HS-27A (cell line): ENCODE measurements at regions not wholly inside any gene's neighbourhood (a gene's known extent, or its start where the extent isn't known, plus 50 kb on each side); places are given as distances from the start of the nearest gene placed in this dataset.
"Not testable (repeated sequence)": the region's sequence is repeated elsewhere in the genome, so short reads cannot be mapped to it uniquely, and the experiment has no call there.

Source experiments
- DNase-seq: peaks from one replicate; pipeline ENCODE4 v3.0.0-alpha.2; 2012; ENCODE audit warnings: low read depth, missing footprints

DNA sequence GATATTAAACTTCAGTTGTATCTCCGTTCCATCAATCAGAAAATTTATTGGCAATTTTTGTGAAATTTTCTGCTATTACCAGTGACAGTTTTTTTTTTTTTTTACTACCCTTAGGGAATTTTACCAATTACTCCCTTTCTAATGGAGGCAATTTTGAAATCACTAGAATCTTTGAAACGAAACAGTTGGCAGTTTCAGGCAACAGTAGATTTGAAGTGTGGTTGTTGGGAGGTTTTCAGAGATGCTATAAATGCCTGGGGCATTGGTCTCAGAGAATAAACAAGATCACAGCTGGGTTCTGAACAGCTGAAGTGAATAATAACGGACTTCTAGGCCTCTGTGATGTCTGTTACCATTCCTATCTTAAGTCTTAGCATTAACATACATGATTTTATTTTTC lies 535.9 kb upstream of the POT1 start:
- DNase-seq: no peak

DNA sequence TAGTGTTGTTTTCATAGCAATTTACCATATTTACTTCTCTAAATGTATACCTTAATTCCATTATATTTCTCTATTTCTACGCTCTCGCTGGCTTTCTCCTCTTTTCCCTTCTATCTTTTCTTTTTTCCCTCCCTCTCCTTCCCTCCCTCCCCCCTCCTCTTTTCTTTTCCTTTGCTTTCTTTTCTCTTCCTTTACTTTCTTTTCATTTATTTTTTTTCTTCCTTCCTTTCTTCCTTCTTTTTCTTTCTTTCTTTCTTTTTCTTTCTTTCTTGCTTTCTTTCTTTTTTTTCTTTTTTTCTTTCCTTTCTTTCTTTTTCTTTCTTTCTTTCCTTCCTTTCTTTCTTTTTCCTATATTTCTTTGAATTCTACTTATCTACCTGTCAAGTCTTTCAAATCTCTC lies 533.0 kb upstream of the POT1 start:
- no peak for DNase-seq

DNA sequence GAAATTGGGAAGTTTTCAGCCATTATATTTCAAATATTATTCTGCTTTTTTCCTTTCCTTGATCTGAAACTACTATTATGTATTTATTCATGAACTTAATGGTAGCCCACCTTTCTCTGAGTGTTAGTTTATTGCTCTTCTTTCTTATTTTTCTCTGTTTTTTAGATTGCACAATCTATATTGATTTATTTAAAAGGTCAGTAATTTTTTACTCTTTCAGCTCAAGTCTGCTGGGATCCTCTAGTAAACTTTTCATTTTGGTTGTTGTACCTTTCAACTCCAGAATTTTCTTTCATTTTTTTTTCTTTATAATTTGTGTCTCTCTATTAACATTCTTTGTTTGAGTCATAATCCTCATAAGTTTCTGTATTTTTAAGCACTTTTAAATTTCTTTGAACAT lies 529.4 kb upstream of the POT1 start:
- DNase-seq: no peak

DNA sequence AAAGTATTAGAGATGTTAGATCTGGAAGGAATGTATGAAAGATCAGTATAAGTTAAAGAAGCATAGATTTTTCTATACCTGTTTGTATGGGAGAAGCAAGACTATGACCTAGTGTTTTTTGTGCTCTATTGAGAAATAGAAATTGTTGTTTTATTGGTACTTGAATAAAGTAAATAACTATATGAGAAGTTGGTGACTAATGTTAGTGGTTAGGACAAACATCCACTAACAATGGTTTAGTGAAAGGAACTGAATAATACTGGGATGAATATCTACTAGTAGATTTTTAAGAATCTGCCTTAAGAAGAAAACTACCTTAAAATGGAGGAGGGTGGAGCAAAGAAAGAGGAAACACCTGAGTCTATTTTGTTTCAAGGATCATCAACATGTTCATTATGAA lies 521.1 kb upstream of the POT1 start:
- no peak for DNase-seq

DNA sequence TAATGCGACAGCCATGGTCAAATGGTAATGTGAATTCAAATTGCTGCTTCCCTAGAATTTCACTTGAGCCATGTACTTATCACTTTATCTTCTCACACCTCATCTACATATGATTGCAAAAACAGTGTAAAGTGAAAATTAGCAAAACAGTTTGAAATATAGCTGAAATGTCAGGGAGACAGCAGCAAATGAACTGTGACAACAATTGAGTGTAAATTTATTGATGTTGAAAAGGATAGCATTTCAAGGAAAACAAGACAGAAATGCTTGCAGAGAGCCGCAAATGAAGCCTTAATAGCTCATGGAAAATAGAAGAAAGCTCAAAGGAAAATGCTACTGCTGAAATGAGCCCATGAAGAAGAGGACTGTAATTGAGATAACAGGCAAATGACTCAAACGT lies 516.2 kb upstream of the POT1 start:
- no peak for DNase-seq

DNA sequence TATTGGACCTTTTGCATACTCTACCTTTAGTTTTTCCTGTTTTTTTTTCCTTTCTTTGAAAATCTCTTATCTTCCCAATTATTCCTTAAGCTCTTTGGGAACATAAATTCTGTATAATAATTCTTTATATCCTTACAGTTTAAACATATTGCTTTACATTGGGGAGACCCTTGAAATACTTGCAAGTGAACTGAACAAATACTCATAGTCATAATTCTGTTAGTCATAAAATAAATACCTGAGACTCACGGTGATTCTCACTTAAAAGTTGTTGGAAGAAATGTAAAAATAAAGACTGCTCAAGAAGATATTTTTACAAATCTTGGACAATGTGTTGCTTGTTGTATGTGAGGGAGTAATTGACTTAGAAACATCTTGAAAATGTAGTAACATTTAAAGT lies 515.2 kb upstream of the POT1 start:
- no peak for DNase-seq

DNA sequence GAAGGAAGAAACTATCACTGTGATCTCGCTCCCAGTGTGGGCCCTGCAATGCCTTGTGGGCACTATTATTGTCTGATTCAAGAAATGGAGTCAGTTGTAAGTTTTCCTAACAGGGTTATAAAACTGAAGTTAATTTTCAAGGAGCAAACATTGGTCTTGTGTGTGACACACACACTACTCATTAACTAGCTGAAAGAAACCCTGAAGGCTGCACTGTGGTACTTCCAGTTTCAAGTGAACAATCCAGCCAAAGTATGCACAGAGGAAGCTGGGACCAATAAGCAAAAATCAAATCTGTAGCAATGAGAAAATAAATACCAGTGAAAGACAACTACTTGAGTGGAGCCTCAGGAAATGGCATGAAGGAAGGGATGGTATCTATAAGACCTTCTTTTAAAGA lies 506.6 kb upstream of the POT1 start:
- DNase-seq: no peak

DNA sequence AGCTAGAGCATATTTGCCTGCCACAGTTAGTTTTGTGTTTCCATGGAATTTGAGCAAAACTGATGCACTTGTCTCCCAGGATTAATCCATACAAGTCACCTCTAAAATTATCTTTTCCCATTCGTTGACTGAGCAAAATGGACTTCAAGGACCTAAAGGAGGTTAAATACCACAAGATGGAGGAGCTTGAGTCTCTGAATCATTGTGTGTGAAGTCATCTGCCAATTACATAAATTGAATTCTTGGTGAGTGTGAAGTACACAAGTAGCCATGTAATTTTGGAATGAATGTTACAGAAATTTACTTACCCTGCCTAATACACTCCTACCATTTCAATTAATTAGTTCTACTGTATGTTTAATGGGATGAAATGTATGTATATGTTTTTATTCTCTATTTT lies 501.7 kb upstream of the POT1 start:
- no peak for DNase-seq

DNA sequence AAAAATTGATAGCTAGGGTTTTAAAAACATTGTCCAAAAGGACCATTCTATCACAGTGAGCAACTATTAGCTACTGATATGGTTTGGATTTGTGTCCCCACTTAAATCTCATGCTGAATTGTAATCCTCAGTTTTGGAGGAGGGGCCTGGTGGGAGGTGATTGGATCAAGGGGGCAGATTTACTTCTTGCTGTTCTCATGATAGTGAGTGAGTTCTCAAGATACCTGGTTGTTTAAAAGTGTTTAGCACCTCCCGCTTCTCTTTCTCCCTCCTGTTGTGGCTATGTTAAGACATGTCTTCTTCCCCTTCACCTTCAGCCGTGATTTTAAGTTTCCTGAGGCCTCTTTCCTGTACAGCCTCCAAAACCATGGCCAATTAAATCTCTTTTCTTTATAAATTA lies 500.4 kb upstream of the POT1 start:
- DNase-seq: no peak

DNA sequence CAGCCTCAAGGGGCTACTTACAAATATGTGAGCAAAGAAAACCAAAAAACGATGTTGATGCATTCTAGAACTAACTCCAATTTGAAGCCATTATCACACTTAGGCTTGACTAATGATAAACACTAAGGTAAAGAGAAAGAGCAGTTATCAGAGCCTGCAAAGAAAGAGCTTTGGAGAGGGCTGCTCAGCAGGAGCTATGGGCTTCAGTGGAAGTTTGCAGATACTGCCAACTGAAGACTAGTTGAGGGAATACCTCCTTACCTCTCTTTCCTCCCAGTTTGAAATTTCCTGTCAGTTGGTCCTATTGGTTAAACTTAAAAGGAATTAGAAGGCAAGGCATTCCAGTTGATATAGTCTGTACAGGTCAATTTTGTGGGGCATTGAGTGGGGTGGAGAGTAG lies 498.1 kb upstream of the POT1 start:
- no peak for DNase-seq

DNA sequence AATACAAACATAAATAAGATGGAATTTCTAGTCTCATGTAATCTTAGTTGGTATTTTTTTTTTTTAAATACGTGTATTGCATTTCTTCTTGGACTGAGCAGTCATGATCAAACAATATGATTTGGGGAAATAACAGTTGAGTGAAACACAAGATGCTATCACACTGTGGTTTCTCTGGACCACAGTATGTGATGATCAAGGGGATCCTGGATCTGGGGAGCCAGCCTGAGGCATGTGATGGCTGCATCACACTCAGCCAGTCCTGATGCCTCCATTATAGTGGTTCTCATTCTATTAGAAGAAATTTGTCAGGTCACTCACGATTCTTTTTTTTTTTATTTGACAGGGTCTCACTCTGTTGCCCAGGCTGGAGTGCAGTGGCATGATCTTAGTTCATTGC lies 495.9 kb upstream of the POT1 start:
- DNase-seq: no peak

DNA sequence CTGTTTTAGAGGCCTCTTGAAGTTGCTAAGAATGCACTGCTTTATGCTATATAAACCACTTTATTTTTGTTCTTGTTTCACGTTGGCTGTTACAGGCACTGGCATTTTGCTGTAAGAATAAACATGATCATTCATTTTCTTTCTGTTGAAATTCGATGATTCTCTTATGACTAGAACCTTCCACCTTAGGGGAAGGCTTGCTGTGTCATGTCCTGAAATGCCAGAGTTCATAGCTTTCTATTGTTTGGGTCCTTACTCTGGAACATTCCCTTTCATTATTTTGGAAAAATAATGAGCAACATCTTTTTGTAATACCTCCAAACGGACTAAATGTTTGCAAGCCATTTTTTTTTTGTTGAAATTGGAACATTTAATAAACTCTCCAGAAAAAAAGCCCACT lies 495.1 kb upstream of the POT1 start:
- no peak for DNase-seq

DNA sequence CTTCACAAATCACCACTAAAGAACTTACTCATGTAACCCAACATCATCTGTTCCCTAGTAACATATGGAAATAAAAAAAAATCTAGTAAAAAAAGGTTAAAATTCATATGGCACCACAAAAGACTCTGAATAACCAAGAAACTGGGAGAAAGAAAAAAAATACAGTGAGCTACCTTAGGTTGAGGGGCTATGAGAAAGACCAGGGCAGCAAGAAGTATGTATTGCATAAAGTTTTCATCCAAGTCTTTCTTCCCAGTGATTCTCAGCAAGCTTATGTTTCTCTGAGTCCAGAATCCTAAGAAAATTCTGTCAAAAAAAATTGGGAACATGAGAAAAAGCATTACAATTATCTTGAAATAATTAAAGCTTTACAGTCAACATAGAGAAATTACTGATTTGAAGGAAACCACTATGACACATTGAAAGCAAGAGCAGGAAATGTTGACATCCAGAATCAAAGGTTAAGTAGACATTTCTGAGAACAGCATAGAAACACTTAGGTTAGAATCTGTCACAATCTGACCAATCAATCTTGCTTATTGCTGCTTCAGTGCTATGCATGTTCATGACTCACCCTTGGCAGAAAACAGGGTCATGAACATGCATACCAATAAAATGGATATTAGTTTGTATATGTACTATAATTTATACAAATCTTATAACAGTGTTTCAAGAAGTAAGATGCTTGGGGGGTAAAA lies 494.0 kb upstream of the POT1 start:
- no peak for DNase-seq

DNA sequence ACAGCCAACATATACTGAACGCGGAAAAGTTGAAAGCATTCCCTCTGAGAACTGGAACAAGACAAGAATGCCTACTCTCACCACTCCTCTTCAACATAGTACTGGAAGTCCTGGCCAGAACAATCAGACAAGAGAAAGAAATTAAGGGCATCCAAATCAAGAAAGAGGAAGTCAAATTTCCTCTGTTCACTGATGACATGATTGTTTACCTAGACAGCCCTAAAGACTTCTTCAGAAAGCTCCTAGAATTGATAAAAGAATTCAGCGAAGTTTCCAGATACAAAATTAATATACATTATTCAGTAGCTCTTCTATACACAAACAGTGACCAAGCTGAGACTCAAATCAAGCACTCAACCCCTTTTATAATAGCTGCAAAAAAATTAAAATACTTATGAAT lies 491.8 kb upstream of the POT1 start:
- DNase-seq: not testable (repeated sequence)

DNA sequence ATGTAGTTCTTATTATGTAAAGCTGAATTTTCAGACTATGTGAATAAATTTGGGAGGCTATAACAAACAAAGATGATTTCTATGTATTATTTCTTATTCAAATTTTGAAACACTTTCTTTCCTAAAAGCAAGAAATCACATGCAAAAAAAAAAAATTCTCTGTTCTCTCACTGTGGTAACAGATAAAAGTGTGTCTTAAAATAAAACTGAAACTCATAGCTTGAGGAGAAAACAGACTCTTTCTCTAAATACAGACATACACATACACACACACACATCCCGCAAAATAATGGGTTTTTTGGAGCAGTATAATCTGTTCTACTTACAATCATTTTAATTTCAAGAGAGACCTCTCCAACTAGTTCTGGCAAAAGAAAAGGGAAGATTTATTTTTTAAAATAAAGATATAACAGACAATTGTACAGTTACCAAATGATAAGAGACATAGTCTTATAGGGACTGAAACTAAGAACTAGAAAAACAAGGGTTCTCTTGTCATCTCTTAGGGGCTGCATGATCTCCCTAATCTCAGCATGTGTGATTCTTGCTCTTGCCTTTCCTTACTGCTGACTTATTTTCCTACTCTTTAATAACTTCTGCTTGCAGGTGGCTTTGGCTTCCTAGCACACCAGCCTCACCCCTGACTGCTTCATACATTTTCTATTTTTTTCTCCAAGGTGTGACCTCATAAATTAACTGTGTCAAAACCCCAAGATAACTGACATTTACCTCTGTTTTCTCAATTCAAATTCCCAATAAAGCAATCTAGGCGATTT lies 483.5 kb upstream of the POT1 start:
- DNase-seq: no peak

DNA sequence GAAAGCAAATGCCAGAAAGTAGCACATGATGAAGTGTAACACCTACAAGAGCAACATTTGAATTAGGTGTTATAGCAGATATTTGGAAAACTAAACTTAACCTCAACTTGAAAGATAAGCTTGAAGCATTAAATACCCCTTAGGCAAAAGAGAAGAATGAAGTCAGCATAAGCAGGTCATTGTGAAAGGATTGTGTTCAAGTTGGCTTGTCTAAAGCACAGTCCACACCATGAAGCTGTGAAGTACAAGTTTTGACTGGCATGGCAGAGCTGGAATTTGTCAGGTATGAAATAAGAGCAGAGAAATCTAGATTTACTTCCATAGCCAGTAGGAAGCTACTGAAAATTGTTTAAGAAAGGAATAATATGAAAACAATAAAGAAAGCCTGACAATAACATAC lies 480.3 kb upstream of the POT1 start:
- no peak for DNase-seq

DNA sequence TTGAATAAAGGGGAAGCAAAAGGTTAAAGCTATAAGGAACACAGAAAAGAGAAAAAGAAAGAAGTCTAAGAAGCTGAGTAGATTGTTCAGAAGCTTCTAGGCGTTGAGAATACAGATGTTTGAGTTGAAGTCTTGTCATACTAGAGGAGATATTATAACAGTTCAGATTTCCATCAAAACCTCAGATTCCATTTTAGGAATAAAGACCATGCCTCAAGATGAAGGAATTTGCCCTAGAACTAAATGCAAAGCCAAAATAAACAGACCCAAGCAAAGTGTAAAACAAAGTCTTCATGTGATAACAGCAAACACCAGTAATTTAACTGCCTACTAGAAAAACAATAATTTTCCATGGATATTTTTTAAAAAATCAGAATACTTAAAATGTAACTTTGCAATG lies 476.5 kb upstream of the POT1 start:
- DNase-seq: no peak

DNA sequence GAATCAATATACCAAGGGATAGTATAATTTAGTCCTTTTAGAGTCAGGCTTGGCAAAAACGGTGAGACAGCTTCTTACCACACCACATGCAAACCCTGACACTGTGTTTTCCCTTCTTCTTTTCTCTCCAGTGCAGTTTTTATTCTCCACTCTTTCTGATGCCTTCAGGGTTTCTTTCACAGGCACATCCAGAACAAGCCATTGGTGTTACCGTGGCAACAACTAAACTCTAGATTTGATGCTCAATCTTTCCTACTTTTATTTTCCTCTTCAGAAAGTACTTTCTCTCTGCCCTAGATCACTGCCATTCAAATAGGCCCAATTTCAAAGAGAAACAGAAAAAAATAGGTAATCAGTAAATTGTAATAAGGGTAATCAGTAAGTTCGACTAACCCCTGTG lies 469.8 kb upstream of the POT1 start:
- DNase-seq: no peak

DNA sequence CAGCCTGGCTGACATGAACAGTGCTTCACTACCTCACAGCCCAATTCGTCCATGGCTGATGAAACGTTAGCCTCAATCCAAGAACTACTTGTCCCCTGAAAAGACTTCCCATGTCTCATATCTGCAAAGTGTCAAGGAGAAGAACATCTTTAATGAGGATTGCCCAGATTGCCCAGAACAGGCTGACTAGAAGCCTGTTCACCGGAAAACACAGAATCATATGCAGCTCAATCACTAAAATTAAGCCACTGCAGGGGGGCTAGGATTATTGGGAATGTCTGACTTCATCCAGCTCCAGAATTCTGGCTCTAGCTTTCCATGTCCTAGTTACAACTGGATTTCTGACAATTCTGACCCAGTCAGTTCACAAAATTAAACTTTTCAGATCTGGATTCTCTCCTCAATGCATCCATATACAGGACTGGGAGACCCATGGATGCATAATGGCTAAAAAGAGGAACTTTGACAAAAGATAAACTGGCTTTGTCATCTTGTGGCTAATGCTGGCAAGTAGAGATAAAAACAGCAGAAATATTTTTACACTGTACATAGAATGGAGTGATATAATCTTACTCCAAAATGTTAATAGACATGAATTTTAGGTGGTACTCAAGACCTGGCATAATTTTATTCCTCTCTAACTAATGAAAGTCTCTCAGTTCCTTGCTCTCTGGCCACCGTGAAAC lies 467.0 kb upstream of the POT1 start:
- DNase-seq: no peak

DNA sequence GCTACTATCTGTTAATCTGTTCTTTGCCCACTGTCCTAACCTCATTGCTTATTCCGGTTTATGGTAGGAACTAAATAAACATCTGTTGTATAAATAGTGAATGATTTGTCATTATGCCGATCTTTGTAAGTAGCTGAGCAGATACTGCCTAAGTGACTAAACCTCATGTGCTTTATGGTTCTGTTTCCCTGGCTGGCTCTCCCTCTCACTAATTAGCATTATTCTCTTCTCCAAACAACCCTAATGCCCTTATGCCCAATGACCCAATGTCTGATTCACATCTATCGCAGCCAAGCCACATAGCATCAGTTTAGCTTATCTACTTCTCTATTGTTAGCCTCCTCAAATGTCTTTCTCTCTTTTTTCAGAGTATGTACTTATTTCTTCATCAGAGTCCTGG lies 462.3 kb upstream of the POT1 start:
- no peak for DNase-seq

DNA sequence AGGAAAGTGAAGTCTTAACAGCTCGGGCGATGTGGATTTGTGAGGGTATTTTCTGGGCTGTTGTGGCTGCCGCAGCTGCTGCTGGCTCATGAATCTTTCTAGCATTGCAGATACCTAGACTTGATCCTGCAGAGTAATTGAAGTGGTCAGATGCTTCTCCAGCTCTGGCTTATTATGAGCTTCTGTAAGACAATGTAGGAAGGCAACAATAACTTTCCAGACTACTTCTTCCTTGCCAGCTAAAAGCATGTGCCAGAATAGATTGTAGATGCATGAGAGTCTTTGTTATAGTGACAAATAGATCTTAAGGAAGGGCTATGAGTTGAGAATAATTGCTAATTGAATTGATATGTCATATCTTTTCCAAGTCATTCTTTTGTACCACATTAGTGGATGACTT lies 461.4 kb upstream of the POT1 start:
- DNase-seq: no peak

DNA sequence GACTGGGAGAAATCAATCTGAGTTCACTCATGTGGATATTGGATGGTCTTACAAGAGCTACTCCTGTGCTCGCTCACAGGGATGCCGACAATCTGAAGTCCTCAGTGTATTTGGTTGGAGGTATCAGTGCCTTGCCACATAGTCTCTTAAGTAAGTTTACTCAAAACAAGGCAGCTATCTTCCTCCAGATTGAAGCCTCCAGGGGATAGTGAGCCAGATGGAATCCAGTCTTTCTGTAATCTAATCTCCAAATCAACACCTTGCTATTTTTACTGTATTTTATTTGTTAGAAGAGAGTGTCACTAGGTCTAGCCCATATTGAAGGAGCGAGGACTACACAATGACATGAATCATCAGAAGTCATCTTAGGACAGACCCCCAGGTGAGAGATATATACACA lies 456.6 kb upstream of the POT1 start:
- no peak for DNase-seq

DNA sequence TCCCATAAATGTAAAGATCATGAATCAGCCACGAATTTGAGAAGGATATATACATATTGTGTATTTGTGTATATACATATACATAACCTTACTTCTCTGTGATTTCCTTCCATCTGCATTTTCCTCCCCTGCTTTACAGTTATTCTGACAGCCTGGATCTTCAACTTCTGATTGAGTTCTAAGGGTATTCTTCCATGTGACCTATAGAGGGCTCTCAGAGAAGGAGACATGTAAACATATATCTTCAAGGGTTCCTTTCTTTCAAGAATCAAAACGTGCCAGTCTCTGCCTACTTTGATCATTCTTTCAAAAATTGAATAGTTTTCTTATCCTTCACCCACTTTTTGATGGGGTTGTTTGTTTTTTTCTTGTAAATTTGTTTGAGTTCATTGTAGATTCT lies 453.7 kb upstream of the POT1 start:
- no peak for DNase-seq

DNA sequence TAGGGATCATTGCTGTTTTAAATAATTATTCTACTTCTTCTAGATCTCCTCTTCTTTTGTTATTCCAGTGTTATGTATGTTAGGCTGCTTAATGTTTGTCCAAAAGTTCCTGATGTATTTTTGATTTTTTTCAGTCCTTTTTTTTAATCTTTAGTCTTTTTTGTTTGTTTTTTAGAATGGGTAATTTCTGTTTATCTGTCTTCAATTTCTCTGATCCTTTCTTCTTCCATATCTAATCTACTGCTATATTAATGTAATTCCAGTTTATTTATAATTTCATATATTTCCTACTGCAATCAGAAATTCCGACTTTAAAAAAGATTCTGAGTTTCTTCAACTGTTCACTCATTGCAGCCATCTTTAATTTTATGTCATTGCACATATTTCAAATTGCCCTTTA lies 452.8 kb upstream of the POT1 start:
- DNase-seq: no peak
